ENCODE measurements at regions not wholly inside any gene's neighbourhood (a gene's known extent, or its start where the extent isn't known, plus 50 kb on each side); places are given as distances from the start of the nearest gene placed in this dataset.

DNA sequence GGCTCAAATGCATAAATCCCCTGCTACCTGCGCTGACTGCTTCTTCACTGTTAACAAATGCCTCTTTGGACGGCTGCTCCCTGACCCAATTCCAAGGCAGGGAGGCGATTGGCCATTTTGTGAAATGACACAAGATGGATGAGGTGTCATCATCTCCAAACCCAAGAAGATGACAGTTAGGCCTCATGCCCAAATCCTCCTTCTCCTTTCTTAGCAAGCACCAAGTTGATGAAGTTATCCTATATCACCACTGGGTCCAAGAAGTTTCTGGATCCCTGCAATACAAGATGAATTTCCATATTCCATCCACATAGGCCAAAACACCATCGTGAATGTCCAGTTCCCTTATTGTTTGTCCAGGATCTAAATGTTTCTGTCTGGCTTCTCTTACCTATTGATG, 98.5 kb upstream of the RAB11FIP2 start:
- Histone ChIP-seq H3K4me3 (replicated peaks; ENCODE audit: insufficient read depth, low read length) (no peak overlapping the region), H3K27ac (replicated peaks) (no peak overlapping the region), H3K27me3 (ENCODE audit: insufficient read depth, poor library complexity, severe bottlenecking) (peaks cover 5% of the 10 kb centered on the region)
- no peak for TF ChIP-seq GABPA (IDR thresholded peaks at IDR 0.05; ENCODE audit: low read depth)
- TF ChIP-seq POLR2AphosphoS5 (IDR thresholded peaks at IDR 0.05; ENCODE audit: low read depth), result no peak
- TF ChIP-seq SPI1 (IDR thresholded peaks at IDR 0.05; ENCODE audit: borderline replicate concordance, low read depth), result no peak
- TF ChIP-seq, protein P1, sequence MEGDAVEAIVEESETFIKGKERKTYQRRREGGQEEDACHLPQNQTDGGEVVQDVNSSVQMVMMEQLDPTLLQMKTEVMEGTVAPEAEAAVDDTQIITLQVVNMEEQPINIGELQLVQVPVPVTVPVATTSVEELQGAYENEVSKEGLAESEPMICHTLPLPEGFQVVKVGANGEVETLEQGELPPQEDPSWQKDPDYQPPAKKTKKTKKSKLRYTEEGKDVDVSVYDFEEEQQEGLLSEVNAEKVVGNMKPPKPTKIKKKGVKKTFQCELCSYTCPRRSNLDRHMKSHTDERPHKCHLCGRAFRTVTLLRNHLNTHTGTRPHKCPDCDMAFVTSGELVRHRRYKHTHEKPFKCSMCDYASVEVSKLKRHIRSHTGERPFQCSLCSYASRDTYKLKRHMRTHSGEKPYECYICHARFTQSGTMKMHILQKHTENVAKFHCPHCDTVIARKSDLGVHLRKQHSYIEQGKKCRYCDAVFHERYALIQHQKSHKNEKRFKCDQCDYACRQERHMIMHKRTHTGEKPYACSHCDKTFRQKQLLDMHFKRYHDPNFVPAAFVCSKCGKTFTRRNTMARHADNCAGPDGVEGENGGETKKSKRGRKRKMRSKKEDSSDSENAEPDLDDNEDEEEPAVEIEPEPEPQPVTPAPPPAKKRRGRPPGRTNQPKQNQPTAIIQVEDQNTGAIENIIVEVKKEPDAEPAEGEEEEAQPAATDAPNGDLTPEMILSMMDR (IDR thresholded peaks at IDR 0.05; ENCODE audit: insufficient read depth, low read length), result no peak
- TF ChIP-seq, protein P2, sequence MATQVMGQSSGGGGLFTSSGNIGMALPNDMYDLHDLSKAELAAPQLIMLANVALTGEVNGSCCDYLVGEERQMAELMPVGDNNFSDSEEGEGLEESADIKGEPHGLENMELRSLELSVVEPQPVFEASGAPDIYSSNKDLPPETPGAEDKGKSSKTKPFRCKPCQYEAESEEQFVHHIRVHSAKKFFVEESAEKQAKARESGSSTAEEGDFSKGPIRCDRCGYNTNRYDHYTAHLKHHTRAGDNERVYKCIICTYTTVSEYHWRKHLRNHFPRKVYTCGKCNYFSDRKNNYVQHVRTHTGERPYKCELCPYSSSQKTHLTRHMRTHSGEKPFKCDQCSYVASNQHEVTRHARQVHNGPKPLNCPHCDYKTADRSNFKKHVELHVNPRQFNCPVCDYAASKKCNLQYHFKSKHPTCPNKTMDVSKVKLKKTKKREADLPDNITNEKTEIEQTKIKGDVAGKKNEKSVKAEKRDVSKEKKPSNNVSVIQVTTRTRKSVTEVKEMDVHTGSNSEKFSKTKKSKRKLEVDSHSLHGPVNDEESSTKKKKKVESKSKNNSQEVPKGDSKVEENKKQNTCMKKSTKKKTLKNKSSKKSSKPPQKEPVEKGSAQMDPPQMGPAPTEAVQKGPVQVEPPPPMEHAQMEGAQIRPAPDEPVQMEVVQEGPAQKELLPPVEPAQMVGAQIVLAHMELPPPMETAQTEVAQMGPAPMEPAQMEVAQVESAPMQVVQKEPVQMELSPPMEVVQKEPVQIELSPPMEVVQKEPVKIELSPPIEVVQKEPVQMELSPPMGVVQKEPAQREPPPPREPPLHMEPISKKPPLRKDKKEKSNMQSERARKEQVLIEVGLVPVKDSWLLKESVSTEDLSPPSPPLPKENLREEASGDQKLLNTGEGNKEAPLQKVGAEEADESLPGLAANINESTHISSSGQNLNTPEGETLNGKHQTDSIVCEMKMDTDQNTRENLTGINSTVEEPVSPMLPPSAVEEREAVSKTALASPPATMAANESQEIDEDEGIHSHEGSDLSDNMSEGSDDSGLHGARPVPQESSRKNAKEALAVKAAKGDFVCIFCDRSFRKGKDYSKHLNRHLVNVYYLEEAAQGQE (IDR thresholded peaks at IDR 0.05; ENCODE audit: insufficient replicate concordance, low read depth), result no peak
- DNase-seq (ENCODE audit: low read depth in 1 of 2, low spot score in 1 of 2), result no peak

DNA sequence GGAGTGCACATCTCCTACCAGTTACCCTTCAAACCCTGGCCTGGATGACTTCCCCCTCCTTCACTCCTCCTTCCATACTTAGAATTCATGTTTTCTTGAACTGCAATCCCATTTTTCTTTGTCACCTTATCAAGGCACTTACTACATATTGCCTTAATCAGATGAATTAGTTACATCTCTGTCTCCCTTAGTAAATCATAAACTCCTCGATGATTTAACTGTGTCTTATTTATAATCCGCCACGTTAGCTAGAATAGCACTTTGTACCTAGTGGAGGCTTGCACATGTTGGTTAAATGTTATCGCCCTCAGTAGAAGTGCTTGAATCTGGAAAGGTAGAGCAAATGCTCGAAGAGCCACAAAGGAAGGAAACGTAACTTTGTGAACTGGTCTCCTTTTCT, 94.7 kb upstream of the RAB11FIP2 start:
- Histone ChIP-seq H3K27me3 (ENCODE audit: insufficient read depth, poor library complexity, severe bottlenecking) (peaks cover 5% of the 10 kb centered on the region), H3K4me3 (replicated peaks; ENCODE audit: insufficient read depth, low read length) (no peak overlapping the region), H3K27ac (replicated peaks) (no peak overlapping the region)
- DNase-seq (ENCODE audit: low read depth in 1 of 2, low spot score in 1 of 2), result no peak
- TF ChIP-seq GABPA (IDR thresholded peaks at IDR 0.05; ENCODE audit: low read depth) (no peak), SPI1 (IDR thresholded peaks at IDR 0.05; ENCODE audit: borderline replicate concordance, low read depth) (no peak), POLR2AphosphoS5 (IDR thresholded peaks at IDR 0.05; ENCODE audit: low read depth) (no peak)
- TF ChIP-seq, protein P2 (IDR thresholded peaks at IDR 0.05; ENCODE audit: insufficient replicate concordance, low read depth), result no peak
- TF ChIP-seq, protein P1 (IDR thresholded peaks at IDR 0.05; ENCODE audit: insufficient read depth, low read length), result no peak

DNA sequence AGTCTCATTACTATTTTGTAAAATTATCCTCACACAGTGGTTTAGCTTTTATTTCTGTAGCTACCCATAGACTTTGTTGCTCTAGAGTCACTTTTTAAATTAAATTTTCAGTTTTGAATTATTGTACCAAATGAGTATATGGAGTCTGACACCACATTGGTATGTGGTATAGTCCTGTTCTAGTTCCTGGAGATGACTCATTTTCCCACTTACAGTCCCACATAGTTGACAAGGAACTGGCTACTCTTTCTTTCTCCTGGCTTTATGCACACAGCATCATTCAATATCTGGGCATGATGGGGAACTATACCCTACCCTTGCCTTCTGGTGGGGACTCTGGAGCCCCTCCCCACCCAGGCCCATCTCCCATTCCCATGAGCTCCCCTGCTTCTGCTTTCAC, 92.6 kb upstream of the RAB11FIP2 start:
- H3K4me3 ChIP-seq (replicated peaks; ENCODE audit: insufficient read depth, low read length), result no peak overlapping the region
- no peak for TF ChIP-seq POLR2AphosphoS5 (IDR thresholded peaks at IDR 0.05; ENCODE audit: low read depth)
- TF ChIP-seq, protein P1 (IDR thresholded peaks at IDR 0.05; ENCODE audit: insufficient read depth, low read length), result no peak
- TF ChIP-seq, protein P2 (IDR thresholded peaks at IDR 0.05; ENCODE audit: insufficient replicate concordance, low read depth), result no peak
- no peak for TF ChIP-seq SPI1 (IDR thresholded peaks at IDR 0.05; ENCODE audit: borderline replicate concordance, low read depth)
- TF ChIP-seq GABPA (IDR thresholded peaks at IDR 0.05; ENCODE audit: low read depth), result no peak
- H3K27me3 ChIP-seq (ENCODE audit: insufficient read depth, poor library complexity, severe bottlenecking), result peaks cover 5% of the 10 kb centered on the region
- no peak for DNase-seq (ENCODE audit: low read depth in 1 of 2, low spot score in 1 of 2)
- H3K27ac ChIP-seq (replicated peaks), result no peak overlapping the region

All from HL-60 (cell line).